ENCODE measurements at regions not wholly inside any gene's neighbourhood (a gene's known extent, or its start where the extent isn't known, plus 50 kb on each side); places are given as distances from the start of the nearest gene placed in this dataset.

GRCh38 chr21:22904385-22904784 is 1906.2 kb downstream of the NCAM2 start:
- H3K4me1 ChIP-seq: no peaks in the 10 kb centered on the region
- H3K27me3 ChIP-seq: no peaks in the 10 kb centered on the region
- H3K9me3 ChIP-seq: peaks cover 0 to 12% (median 0%) of the 10 kb centered on the region in 3 donors
- no peak for TF ChIP-seq CTCF (IDR thresholded peaks at IDR 0.05)
- TF ChIP-seq POLR2A (IDR thresholded peaks at IDR 0.05): no peak
- intact Hi-C loops (cut with DNase I): no loop called here
- WGBS, 2 donors: 51 to 57% methylated on average over 4 of the region's 4 CpGs
- no peak overlapping the region for H3K4me3 ChIP-seq
- no peak overlapping the region for H3K27ac ChIP-seq
- no peaks in the 10 kb centered on the region for H3K36me3 ChIP-seq
- DNase-seq: no peak

GRCh38 chr21:22925032-22925431 is 1926.8 kb downstream of the NCAM2 start:
- no peaks in the 10 kb centered on the region for H3K36me3 ChIP-seq
- 64 to 77% methylated on average over 1 of the region's 1 CpG for WGBS, 2 donors
- no peak for DNase-seq
- H3K27me3 ChIP-seq: no peaks in the 10 kb centered on the region
- H3K9me3 ChIP-seq: no peaks in the 10 kb centered on the region
- no peaks in the 10 kb centered on the region for H3K4me1 ChIP-seq
- H3K4me3 ChIP-seq: no peak overlapping the region
- TF ChIP-seq POLR2A (IDR thresholded peaks at IDR 0.05) (no peak), CTCF (IDR thresholded peaks at IDR 0.05) (no peak)
- intact Hi-C loops (cut with DNase I): no loop called here
- no peak overlapping the region for H3K27ac ChIP-seq

- H3K27ac ChIP-seq: no peak overlapping the region
- 50 to 59% methylated on average over 2 of the region's 2 CpGs for WGBS, 2 donors
- H3K36me3 ChIP-seq: no peaks in the 10 kb centered on the region
- no peaks in the 10 kb centered on the region for H3K27me3 ChIP-seq
- intact Hi-C loops (cut with DNase I): no loop called here
- H3K4me1 ChIP-seq: no peaks in the 10 kb centered on the region
- H3K9me3 ChIP-seq: no peaks in the 10 kb centered on the region
- TF ChIP-seq CTCF (IDR thresholded peaks at IDR 0.05) (no peak), POLR2A (IDR thresholded peaks at IDR 0.05) (no peak)
- no peak for DNase-seq
- no peak overlapping the region for H3K4me3 ChIP-seq
Measured at GRCh38 chr21:22927469-22927868, 1929.3 kb downstream of the NCAM2 start.

- no peak for DNase-seq
- WGBS, 2 donors: 45 to 51% methylated on average over 4 of the region's 4 CpGs
- Histone ChIP-seq H3K4me3 (no peak overlapping the region), H3K9me3 (peaks cover 0 to 7% (median 0%) of the 10 kb centered on the region in 3 donors), H3K4me1 (no peaks in the 10 kb centered on the region), H3K27me3 (no peaks in the 10 kb centered on the region), H3K36me3 (no peaks in the 10 kb centered on the region), H3K27ac (no peak overlapping the region)
- TF ChIP-seq CTCF (IDR thresholded peaks at IDR 0.05) (no peak), POLR2A (IDR thresholded peaks at IDR 0.05) (no peak)
- intact Hi-C loops (cut with DNase I): no loop called here
Measured at GRCh38 chr21:22941779-22942490, 1943.7 kb downstream of the NCAM2 start.

- Histone ChIP-seq H3K27me3 (no peaks in the 10 kb centered on the region), H3K4me1 (no peaks in the 10 kb centered on the region), H3K4me3 (no peak overlapping the region), H3K27ac (no peak overlapping the region), H3K9me3 (no peaks in the 10 kb centered on the region), H3K36me3 (no peaks in the 10 kb centered on the region)
- DNase-seq: no peak
- TF ChIP-seq CTCF (IDR thresholded peaks at IDR 0.05) (no peak), POLR2A (IDR thresholded peaks at IDR 0.05) (no peak)
- intact Hi-C loops (cut with DNase I): no loop called here
Measured at GRCh38 chr21:22955559-22955958, 1957.3 kb downstream of the NCAM2 start.
